Peyer's patch (tissue), 4 donors: ENCODE measurements at regions not wholly inside any gene's neighbourhood (a gene's known extent, or its start where the extent isn't known, plus 50 kb on each side); places are given as distances from the start of the nearest gene placed in this dataset.

Experiments
- CTCF ChIP-seq, 6 experiments: fragments of 450-650 bp in 4 of 6; fragments of 200-600 bp in 2 of 6; sonication (generic) in 1 of 6; IDR thresholded peaks; one replicate each; pipeline ENCODE4 v1.5.1; 2017 to 2019; ENCODE audit warnings: antibody characterized with exemption in 6 of 6, mild to moderate bottlenecking in 3 of 6, moderate library complexity in 1 of 6
- POLR2A ChIP-seq, 2 donors: fragments of 450-650 bp; IDR thresholded peaks; one replicate each; pipeline ENCODE4 v1.5.1; 2017; ENCODE audit warnings: antibody characterized with exemption in 2 of 2, mild to moderate bottlenecking in 2 of 2, moderate library complexity in 2 of 2

GRCh38 chr4:8721621-8722020 is 129.1 kb downstream of the CPZ start:
- TF ChIP-seq POLR2A (IDR thresholded peaks at IDR 0.05) (no peak), CTCF (IDR thresholded peaks at IDR 0.05) (no peak)
